HepG2 (cell line): ENCODE measurements at regions not wholly inside any gene's neighbourhood (a gene's known extent, or its start where the extent isn't known, plus 50 kb on each side); places are given as distances from the start of the nearest gene placed in this dataset.

Source experiments
- CEBPB ChIP-seq: IDR thresholded peaks from 2 replicates; pipeline ENCODE4 v1.6.1; 2011; ENCODE audit warnings: low read depth, low read length, improper control_type of control experiment, borderline replicate concordance
- HMGA1 ChIP-seq: sonication (generic); formaldehyde crosslinking; conservative IDR thresholded peaks from 2 replicates; pipeline ENCODE4 v1.4.0; 2020; ENCODE audit warnings: missing genetic modification reagents
- HNRNPK ChIP-seq: fragments of 200-400 bp; formaldehyde crosslinking; IDR thresholded peaks from 2 replicates; pipeline ENCODE4 v1.6.1; 2018; ENCODE audit warnings: low read length, low read depth, moderate library complexity, mild to moderate bottlenecking; ENCODE audit not compliant: poor library complexity, severe bottlenecking
- MED8 ChIP-seq: sonication (generic); formaldehyde crosslinking; IDR thresholded peaks from 2 replicates; pipeline ENCODE4 v1.8.1; 2023; ENCODE audit warnings: mild to moderate bottlenecking, missing genetic modification reagents; ENCODE audit not compliant: insufficient replicate concordance
- ZBTB20 ChIP-seq: sonication (generic); formaldehyde crosslinking; IDR thresholded peaks from 2 replicates; pipeline ENCODE4 v1.8.1; 2023; ENCODE audit warnings: missing genetic modification reagents, low read depth, mild to moderate bottlenecking, borderline replicate concordance
- ZNF652 ChIP-seq: IDR thresholded peaks from 2 replicates; pipeline ENCODE4 v1.6.1; 2016; ENCODE audit warnings: low read depth, borderline replicate concordance
- TF ChIP-seq, protein P1 (sequence below): sonication (generic); formaldehyde crosslinking; IDR thresholded peaks from 2 replicates; pipeline ENCODE4 v1.4.0; 2020; ENCODE audit warnings: mild to moderate bottlenecking, missing genetic modification reagents
- TF ChIP-seq, protein P2 (sequence below): sonication (generic); formaldehyde crosslinking; IDR thresholded peaks from 2 replicates; pipeline ENCODE4 v1.4.0; 2020; ENCODE audit warnings: missing genetic modification reagents

DNA sequence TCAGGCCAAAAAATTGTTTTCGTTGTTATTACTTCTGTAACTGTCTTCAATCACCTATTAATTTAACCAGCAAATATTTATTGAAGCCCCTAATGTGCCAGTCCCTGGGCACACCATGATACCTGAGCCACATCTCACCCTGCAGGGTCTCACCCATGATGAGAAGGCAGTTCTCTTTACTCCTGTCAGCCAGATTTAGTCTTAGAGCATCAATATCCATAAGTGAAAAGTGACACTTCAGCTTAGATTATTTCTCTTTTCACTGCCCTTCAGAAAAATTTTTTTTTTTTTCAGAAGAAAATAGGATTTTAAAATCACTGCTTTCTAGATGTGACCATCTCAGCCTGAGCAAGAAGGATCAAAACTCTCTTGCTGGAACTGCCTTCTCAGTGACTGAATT, 258.6 kb upstream of the NFE2L3 start (continued):
- TF ChIP-seq, protein P1, sequence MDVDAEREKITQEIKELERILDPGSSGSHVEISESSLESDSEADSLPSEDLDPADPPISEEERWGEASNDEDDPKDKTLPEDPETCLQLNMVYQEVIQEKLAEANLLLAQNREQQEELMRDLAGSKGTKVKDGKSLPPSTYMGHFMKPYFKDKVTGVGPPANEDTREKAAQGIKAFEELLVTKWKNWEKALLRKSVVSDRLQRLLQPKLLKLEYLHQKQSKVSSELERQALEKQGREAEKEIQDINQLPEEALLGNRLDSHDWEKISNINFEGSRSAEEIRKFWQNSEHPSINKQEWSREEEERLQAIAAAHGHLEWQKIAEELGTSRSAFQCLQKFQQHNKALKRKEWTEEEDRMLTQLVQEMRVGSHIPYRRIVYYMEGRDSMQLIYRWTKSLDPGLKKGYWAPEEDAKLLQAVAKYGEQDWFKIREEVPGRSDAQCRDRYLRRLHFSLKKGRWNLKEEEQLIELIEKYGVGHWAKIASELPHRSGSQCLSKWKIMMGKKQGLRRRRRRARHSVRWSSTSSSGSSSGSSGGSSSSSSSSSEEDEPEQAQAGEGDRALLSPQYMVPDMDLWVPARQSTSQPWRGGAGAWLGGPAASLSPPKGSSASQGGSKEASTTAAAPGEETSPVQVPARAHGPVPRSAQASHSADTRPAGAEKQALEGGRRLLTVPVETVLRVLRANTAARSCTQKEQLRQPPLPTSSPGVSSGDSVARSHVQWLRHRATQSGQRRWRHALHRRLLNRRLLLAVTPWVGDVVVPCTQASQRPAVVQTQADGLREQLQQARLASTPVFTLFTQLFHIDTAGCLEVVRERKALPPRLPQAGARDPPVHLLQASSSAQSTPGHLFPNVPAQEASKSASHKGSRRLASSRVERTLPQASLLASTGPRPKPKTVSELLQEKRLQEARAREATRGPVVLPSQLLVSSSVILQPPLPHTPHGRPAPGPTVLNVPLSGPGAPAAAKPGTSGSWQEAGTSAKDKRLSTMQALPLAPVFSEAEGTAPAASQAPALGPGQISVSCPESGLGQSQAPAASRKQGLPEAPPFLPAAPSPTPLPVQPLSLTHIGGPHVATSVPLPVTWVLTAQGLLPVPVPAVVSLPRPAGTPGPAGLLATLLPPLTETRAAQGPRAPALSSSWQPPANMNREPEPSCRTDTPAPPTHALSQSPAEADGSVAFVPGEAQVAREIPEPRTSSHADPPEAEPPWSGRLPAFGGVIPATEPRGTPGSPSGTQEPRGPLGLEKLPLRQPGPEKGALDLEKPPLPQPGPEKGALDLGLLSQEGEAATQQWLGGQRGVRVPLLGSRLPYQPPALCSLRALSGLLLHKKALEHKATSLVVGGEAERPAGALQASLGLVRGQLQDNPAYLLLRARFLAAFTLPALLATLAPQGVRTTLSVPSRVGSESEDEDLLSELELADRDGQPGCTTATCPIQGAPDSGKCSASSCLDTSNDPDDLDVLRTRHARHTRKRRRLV (CRISPR knock-in tag) = no peak
- TF ChIP-seq ZBTB20 (CRISPR knock-in tag) = no peak
- TF ChIP-seq HMGA1 (CRISPR knock-in tag) = no peak
- no peak for TF ChIP-seq ZNF652 (CRISPR knock-in tag)
- TF ChIP-seq CEBPB = no peak
- no peak for TF ChIP-seq HNRNPK
- TF ChIP-seq MED8 = no peak
- TF ChIP-seq, protein P2, sequence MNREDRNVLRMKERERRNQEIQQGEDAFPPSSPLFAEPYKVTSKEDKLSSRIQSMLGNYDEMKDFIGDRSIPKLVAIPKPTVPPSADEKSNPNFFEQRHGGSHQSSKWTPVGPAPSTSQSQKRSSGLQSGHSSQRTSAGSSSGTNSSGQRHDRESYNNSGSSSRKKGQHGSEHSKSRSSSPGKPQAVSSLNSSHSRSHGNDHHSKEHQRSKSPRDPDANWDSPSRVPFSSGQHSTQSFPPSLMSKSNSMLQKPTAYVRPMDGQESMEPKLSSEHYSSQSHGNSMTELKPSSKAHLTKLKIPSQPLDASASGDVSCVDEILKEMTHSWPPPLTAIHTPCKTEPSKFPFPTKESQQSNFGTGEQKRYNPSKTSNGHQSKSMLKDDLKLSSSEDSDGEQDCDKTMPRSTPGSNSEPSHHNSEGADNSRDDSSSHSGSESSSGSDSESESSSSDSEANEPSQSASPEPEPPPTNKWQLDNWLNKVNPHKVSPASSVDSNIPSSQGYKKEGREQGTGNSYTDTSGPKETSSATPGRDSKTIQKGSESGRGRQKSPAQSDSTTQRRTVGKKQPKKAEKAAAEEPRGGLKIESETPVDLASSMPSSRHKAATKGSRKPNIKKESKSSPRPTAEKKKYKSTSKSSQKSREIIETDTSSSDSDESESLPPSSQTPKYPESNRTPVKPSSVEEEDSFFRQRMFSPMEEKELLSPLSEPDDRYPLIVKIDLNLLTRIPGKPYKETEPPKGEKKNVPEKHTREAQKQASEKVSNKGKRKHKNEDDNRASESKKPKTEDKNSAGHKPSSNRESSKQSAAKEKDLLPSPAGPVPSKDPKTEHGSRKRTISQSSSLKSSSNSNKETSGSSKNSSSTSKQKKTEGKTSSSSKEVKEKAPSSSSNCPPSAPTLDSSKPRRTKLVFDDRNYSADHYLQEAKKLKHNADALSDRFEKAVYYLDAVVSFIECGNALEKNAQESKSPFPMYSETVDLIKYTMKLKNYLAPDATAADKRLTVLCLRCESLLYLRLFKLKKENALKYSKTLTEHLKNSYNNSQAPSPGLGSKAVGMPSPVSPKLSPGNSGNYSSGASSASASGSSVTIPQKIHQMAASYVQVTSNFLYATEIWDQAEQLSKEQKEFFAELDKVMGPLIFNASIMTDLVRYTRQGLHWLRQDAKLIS = no peak
